Naive B cell (primary cell): ENCODE measurements at regions not wholly inside any gene's neighbourhood (a gene's known extent, or its start where the extent isn't known, plus 50 kb on each side); places are given as distances from the start of the nearest gene placed in this dataset.

Experiments
- ATAC-seq, 2 donors: fragments of 150-1000 bp; cut with Tn5 transposase; 2 replicates each; pipeline ENCODE4 v1.10.0; 2021; ENCODE audit warnings: low read depth in 2 of 2, mild to moderate bottlenecking in 2 of 2, moderate library complexity in 2 of 2
- DNase-seq: peaks from one replicate; pipeline ENCODE4 v3.0.0; 2022
- H3K27ac Mint-ChIP-seq, 6 donors: one replicate each; pipeline ENCODE4 v1.8.0; 2020 to 2022; ENCODE audit warnings: mild to moderate bottlenecking in 6 of 6, mixed read lengths in 6 of 6, moderate library complexity in 5 of 6, inconsistent platforms in 2 of 6
- H3K27me3 Mint-ChIP-seq, 3 donors: one replicate each; pipeline ENCODE4 v1.8.0; 2021 to 2022; ENCODE audit warnings: mixed read lengths in 3 of 3, mild to moderate bottlenecking in 1 of 3
- H3K36me3 Mint-ChIP-seq, 2 donors: one replicate each; pipeline ENCODE4 v1.8.0; 2020 to 2022; ENCODE audit warnings: mixed read lengths in 2 of 2, inconsistent platforms in 1 of 2, mild to moderate bottlenecking in 1 of 2
- H3K4me1 Mint-ChIP-seq, 3 donors: one replicate each; pipeline ENCODE4 v1.8.0; 2020 to 2022; ENCODE audit warnings: mixed read lengths in 3 of 3, inconsistent platforms in 1 of 3, mild to moderate bottlenecking in 1 of 3, moderate library complexity in 1 of 3
- H3K4me3 Mint-ChIP-seq, 8 donors: one replicate each; pipeline ENCODE4 v1.8.0; 2020 to 2022; ENCODE audit warnings: mild to moderate bottlenecking in 8 of 8, mixed read lengths in 8 of 8, moderate library complexity in 8 of 8, inconsistent platforms in 2 of 8
- H3K9me3 Mint-ChIP-seq, 7 donors: one replicate each; pipeline ENCODE4 v1.8.0; 2020 to 2022; ENCODE audit warnings: mixed read lengths in 7 of 7, mild to moderate bottlenecking in 5 of 7, inconsistent platforms in 2 of 7, moderate library complexity in 1 of 7

GRCh38 chr13:85095418-85096272 is 703.6 kb downstream of the SLITRK6 start:
- no peak for ATAC-seq
- DNase-seq, result no peak
- H3K27me3 Mint-ChIP-seq, result no peaks in the 10 kb centered on the region
- H3K4me1 Mint-ChIP-seq, result no peaks in the 10 kb centered on the region
- H3K9me3 Mint-ChIP-seq, result peaks cover 0 to 23% (median 3%) of the 10 kb centered on the region in 7 donors
- H3K27ac Mint-ChIP-seq, result no peak overlapping the region
- H3K4me3 Mint-ChIP-seq, result no peak overlapping the region
- H3K36me3 Mint-ChIP-seq, result no peaks in the 10 kb centered on the region

DNA sequence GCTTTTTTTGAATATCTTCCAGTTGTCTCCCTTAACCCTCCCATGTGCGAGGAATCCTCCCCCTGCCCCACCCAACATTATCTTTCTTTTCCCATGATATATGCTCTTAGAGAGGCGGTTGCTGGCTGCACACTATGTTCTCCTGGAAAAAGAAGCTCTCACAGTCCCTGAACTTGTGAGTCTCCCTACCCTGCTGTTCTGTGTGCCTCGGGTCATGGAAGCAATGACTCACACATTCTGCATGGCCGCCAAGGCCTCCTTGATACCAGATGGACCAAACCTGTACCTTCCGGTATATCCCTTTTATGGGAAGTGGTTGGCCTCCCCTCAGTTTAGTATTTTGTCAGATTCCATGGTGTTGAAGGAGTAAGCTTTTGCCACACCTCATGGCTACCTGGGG is 705.4 kb downstream of the SLITRK6 start:
- H3K4me3 Mint-ChIP-seq, result peak overlapping the region in 1 of 8 donors; percentile 11
- peaks cover 0 to 18% (median 3%) of the 10 kb centered on the region in 7 donors for H3K9me3 Mint-ChIP-seq
- ATAC-seq, result no peak

DNA sequence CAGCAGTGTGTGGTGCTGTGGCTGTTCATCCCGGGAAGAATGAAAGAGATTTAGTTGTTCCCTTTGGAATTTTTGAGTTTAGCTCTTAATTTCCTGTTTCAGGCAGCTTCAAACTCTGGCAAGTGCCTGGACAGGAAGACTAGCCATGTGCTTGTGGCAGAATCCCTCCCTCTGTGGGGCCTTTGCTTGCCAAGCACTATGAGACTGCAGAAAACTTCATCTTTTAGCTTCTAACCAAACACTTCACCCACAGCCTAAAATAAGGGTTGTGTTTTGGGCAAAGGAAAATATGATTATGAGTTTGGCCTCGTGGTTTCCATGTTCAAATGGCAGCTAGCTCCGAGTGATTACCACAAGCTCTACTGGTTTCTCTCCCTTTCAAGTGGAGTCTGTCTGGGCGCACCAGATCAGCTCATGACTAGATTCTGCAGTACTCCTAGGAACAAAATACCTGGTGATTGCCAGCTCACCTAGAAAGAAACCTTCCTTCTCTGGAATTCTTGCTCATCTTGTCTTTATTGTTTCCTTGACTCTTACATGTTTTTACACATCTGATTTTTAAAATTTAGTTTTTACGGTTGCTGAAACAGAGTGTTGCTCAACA is 707.5 kb downstream of the SLITRK6 start:
- no peak for DNase-seq
- no peak overlapping the region for H3K27ac Mint-ChIP-seq

More for the DNA sequence above, 705.4 kb downstream of the SLITRK6 start:
- Mint-ChIP-seq H3K27me3 (no peaks in the 10 kb centered on the region), H3K36me3 (no peaks in the 10 kb centered on the region), H3K4me1 (no peaks in the 10 kb centered on the region), H3K27ac (no peak overlapping the region)
- no peak for DNase-seq

DNA sequence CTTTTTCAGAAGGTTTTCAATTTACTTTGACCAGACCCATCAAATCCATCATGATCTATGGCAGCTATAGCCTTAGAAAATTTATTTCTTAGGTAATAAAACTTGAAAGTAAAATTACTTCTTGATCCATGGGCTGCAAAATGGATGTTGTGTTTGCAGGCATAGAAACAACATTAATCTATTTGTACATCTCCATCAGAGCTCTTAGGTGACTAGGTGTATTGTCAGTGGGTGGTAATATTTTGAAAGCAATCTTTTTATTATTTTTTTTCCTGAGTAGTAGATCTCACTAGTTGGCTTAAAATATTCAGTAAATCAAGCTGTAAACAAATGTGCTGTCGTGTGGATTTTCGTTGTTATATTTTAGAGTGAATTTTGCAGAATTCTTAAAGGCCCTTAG is 710.0 kb downstream of the SLITRK6 start:
- H3K9me3 Mint-ChIP-seq, result peaks cover 0 to 8% (median 2%) of the 10 kb centered on the region in 7 donors
- ATAC-seq (no peak), DNase-seq (no peak)
- H3K27ac Mint-ChIP-seq, result no peak overlapping the region
- H3K36me3 Mint-ChIP-seq, result no peaks in the 10 kb centered on the region
- H3K27me3 Mint-ChIP-seq, result no peaks in the 10 kb centered on the region
- H3K4me3 Mint-ChIP-seq, result no peak overlapping the region
- no peaks in the 10 kb centered on the region for H3K4me1 Mint-ChIP-seq

More for the DNA sequence above, 707.5 kb downstream of the SLITRK6 start:
- H3K4me3 Mint-ChIP-seq, result no peak overlapping the region
- H3K9me3 Mint-ChIP-seq, result peaks cover 0 to 9% (median 3%) of the 10 kb centered on the region in 7 donors
- no peaks in the 10 kb centered on the region for H3K36me3 Mint-ChIP-seq
- H3K27me3 Mint-ChIP-seq, result no peaks in the 10 kb centered on the region
- H3K4me1 Mint-ChIP-seq, result no peaks in the 10 kb centered on the region
- no peak for ATAC-seq

- Mint-ChIP-seq H3K27me3 (no peaks in the 10 kb centered on the region), H3K27ac (no peak overlapping the region), H3K9me3 (peaks cover 0 to 9% (median 3%) of the 10 kb centered on the region in 7 donors), H3K36me3 (no peaks in the 10 kb centered on the region), H3K4me1 (no peaks in the 10 kb centered on the region), H3K4me3 (no peak overlapping the region)
- ATAC-seq (no peak), DNase-seq (no peak)
Measured at GRCh38 chr13:85080691-85081090, 718.5 kb downstream of the SLITRK6 start.

- no peaks in the 10 kb centered on the region for H3K4me1 Mint-ChIP-seq
- H3K4me3 Mint-ChIP-seq, result no peak overlapping the region
- H3K27me3 Mint-ChIP-seq, result no peaks in the 10 kb centered on the region
- H3K27ac Mint-ChIP-seq, result no peak overlapping the region
- ATAC-seq (no peak), DNase-seq (no peak)
- no peaks in the 10 kb centered on the region for H3K36me3 Mint-ChIP-seq
- H3K9me3 Mint-ChIP-seq, result peaks cover 0 to 5% (median 0%) of the 10 kb centered on the region in 7 donors
Measured at GRCh38 chr13:85076343-85076742, 722.9 kb downstream of the SLITRK6 start.

- Mint-ChIP-seq H3K9me3 (peaks cover 0 to 3% (median 0%) of the 10 kb centered on the region in 7 donors), H3K36me3 (no peaks in the 10 kb centered on the region), H3K27me3 (no peaks in the 10 kb centered on the region), H3K4me3 (no peak overlapping the region), H3K27ac (no peak overlapping the region), H3K4me1 (no peaks in the 10 kb centered on the region)
- DNase-seq (no peak), ATAC-seq (no peak)
Measured at GRCh38 chr13:85074543-85075313, 724.5 kb downstream of the SLITRK6 start.

GRCh38 chr13:85068231-85068630 is 731.0 kb downstream of the SLITRK6 start:
- no peak for ATAC-seq

GRCh38 chr13:85040215-85040614 is 759.0 kb downstream of the SLITRK6 start:
- Mint-ChIP-seq H3K27me3 (no peaks in the 10 kb centered on the region), H3K9me3 (peaks cover 0 to 4% (median 0%) of the 10 kb centered on the region in 7 donors), H3K36me3 (no peaks in the 10 kb centered on the region), H3K27ac (no peak overlapping the region), H3K4me1 (no peaks in the 10 kb centered on the region), H3K4me3 (no peak overlapping the region)
- no peak for DNase-seq
- no peak for ATAC-seq

More at GRCh38 chr13:85068231-85068630, 731.0 kb downstream of the SLITRK6 start:
- Mint-ChIP-seq H3K4me1 (no peaks in the 10 kb centered on the region), H3K36me3 (no peaks in the 10 kb centered on the region), H3K27ac (no peak overlapping the region), H3K27me3 (no peaks in the 10 kb centered on the region), H3K9me3 (peaks cover 0 to 5% (median 0%) of the 10 kb centered on the region in 7 donors), H3K4me3 (no peak overlapping the region)
- DNase-seq, result no peak

DNA sequence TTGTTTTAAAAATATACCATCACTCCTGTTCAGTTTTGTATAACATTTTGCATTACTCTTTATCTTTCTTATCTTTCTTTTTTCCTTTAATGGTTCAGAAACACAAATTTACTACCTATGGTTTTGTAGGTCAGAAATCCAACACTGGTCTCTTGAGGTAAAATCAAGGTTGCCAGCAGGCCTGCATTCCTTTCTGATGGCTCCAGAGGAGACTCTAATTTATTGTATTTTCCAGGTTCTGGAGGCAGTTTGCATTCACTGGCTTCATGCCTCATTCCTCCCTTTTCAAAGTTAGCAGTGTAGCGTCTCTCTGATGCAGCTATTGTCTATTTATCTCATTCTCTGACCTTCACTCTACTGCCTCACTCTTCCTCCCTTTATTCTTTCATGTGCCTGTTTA is 767.4 kb downstream of the SLITRK6 start:
- H3K27ac Mint-ChIP-seq, result no peak overlapping the region
- H3K4me3 Mint-ChIP-seq, result no peak overlapping the region
- DNase-seq (no peak), ATAC-seq (no peak)
- H3K9me3 Mint-ChIP-seq, result peaks cover under 1 to 14% (median 13%) of the 10 kb centered on the region in 7 donors
- H3K27me3 Mint-ChIP-seq, result no peaks in the 10 kb centered on the region
- H3K36me3 Mint-ChIP-seq, result no peaks in the 10 kb centered on the region
- no peaks in the 10 kb centered on the region for H3K4me1 Mint-ChIP-seq

DNA sequence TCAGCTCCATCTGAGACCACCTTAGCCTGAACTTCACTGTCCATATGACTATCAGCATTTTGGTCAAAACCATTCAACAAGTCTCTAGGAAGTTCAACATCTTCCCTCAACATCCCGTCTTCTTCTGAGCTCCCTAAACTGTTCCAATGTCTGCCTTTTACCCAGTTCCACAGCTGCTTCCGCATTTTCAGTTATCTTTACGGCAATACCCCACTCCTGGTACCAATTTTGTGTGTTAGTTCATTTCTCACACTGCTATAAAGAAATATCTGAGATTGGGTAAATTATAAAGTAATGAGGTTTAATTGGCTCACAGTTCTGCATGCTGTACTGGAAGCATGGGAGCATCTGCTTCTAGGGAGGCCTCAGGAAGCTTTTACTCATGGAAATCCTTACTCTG is 771.2 kb downstream of the SLITRK6 start:
- H3K4me1 Mint-ChIP-seq, result no peaks in the 10 kb centered on the region
- peak overlapping the region in 1 of 6 donors; percentile 44 for H3K27ac Mint-ChIP-seq

DNA sequence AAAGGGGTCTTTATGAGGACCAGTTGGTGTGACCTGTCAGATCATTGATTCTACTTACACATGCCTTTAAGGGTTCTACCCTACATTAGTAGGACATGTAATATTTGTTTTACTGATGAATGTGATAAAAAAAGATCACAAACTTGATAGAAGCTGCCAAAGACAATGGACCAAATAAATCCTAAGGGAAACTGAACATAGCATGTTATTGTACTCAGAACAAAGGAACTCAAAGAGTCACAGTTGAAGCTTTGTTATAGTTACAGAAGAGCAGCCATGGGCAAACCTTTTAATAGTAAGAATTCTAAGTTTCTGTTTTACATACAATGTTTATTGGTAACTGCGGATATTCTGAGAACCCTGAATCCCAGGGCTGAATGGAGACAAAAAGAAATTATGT is 780.1 kb downstream of the SLITRK6 start:
- H3K4me3 Mint-ChIP-seq, result no peak overlapping the region
- H3K4me1 Mint-ChIP-seq, result no peaks in the 10 kb centered on the region
- H3K9me3 Mint-ChIP-seq, result peaks cover 0 to 8% (median 4%) of the 10 kb centered on the region in 7 donors
- no peaks in the 10 kb centered on the region for H3K27me3 Mint-ChIP-seq
- H3K36me3 Mint-ChIP-seq, result no peaks in the 10 kb centered on the region
- ATAC-seq (no peak), DNase-seq (no peak)
- H3K27ac Mint-ChIP-seq, result no peak overlapping the region

More for the DNA sequence above, 771.2 kb downstream of the SLITRK6 start:
- ATAC-seq (no peak), DNase-seq (no peak)
- H3K4me3 Mint-ChIP-seq, result no peak overlapping the region
- H3K27me3 Mint-ChIP-seq, result no peaks in the 10 kb centered on the region
- H3K36me3 Mint-ChIP-seq, result no peaks in the 10 kb centered on the region
- peaks cover 5 to 20% (median 11%) of the 10 kb centered on the region in 7 donors for H3K9me3 Mint-ChIP-seq

DNA sequence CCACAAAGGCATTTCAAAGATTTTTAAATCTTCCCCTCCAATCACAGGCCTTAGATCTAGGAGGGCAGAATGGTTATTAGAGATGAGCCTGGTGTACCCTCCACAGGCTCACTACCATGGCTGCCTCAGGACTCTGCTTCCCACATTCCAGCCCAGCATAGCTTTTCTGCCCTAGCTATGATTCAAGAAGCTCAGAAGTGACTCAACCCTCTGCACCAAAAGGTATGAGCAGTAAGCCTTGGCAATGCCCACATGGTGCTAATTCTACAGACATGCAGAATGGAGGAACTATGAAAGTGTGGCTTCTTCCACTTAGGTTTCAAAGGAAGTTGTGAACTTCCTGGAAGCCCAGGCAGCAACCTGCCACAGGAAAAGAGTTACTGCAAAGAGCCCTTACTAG is 786.2 kb downstream of the SLITRK6 start:
- H3K9me3 Mint-ChIP-seq, result peaks cover 0 to 16% (median 9%) of the 10 kb centered on the region in 7 donors
- no peak for ATAC-seq
- no peak for DNase-seq
- no peak overlapping the region for H3K27ac Mint-ChIP-seq
- H3K4me3 Mint-ChIP-seq, result no peak overlapping the region
- no peaks in the 10 kb centered on the region for H3K27me3 Mint-ChIP-seq
- no peaks in the 10 kb centered on the region for H3K4me1 Mint-ChIP-seq
- H3K36me3 Mint-ChIP-seq, result no peaks in the 10 kb centered on the region
